H9 (cell line): ENCODE measurements at regions not wholly inside any gene's neighbourhood (a gene's known extent, or its start where the extent isn't known, plus 50 kb on each side); places are given as distances from the start of the nearest gene placed in this dataset.

Experiments
- DNase-seq: peaks from one replicate; pipeline ENCODE4 v3.0.0-alpha.2; 2017
- H2AFZ ChIP-seq: one replicate; pipeline ENCODE4 v1.6.1; 2013; ENCODE audit warnings: mild to moderate bottlenecking, low read length, control low read depth, moderate library complexity
- H2AK5ac ChIP-seq: 2 replicates; pipeline ENCODE4 v1.6.1; 2013; ENCODE audit warnings: low read length, control low read depth, mixed read lengths; ENCODE audit not compliant: insufficient read length
- H2BK120ac ChIP-seq: one replicate; pipeline ENCODE4 v1.6.1; 2013; ENCODE audit warnings: low read depth, mild to moderate bottlenecking, low read length, control low read depth, inconsistent platforms; ENCODE audit not compliant: poor library complexity, severe bottlenecking
- H2BK12ac ChIP-seq: 2 replicates; pipeline ENCODE4 v1.6.1; 2013; ENCODE audit warnings: low read length, control low read depth, mixed read lengths, low read depth; ENCODE audit not compliant: insufficient read length
- H2BK15ac ChIP-seq: 2 replicates; pipeline ENCODE4 v1.6.1; 2013; ENCODE audit warnings: low read depth, low read length, control low read depth
- H2BK20ac ChIP-seq: one replicate; pipeline ENCODE4 v1.6.1; 2013; ENCODE audit warnings: low read depth, mild to moderate bottlenecking, low read length, control low read depth, inconsistent platforms; ENCODE audit not compliant: poor library complexity, severe bottlenecking
- H2BK5ac ChIP-seq: 2 replicates; pipeline ENCODE4 v1.6.1; 2013; ENCODE audit warnings: low read length, control low read depth, mixed read lengths; ENCODE audit not compliant: insufficient read length
- H3K14ac ChIP-seq: 2 replicates; pipeline ENCODE4 v1.6.1; 2013; ENCODE audit warnings: low read length, control low read depth; ENCODE audit not compliant: insufficient read depth
- H3K18ac ChIP-seq: 2 replicates; pipeline ENCODE4 v1.6.1; 2013; ENCODE audit warnings: low read depth, mild to moderate bottlenecking, mixed read lengths, low read length, control low read depth; ENCODE audit not compliant: insufficient read length
- H3K23ac ChIP-seq: 2 replicates; pipeline ENCODE4 v1.6.1; 2013; ENCODE audit warnings: low read length, control low read depth, mixed read lengths, low read depth; ENCODE audit not compliant: insufficient read length
- H3K23me2 ChIP-seq: 2 replicates; pipeline ENCODE4 v1.6.1; 2013; ENCODE audit warnings: low read depth, mild to moderate bottlenecking, mixed read lengths, low read length, control low read depth; ENCODE audit not compliant: insufficient read length, poor library complexity, severe bottlenecking
- H3K27ac ChIP-seq: 2 replicates; pipeline ENCODE4 v1.5.1; 2013; ENCODE audit warnings: low read length, control low read depth, mixed read lengths, low read depth; ENCODE audit not compliant: insufficient read length
- H3K27me3 ChIP-seq: 2 replicates; pipeline ENCODE4 v1.6.1; 2013; ENCODE audit warnings: low read length, control low read depth, inconsistent platforms; ENCODE audit not compliant: insufficient read depth
- H3K4ac ChIP-seq: 2 replicates; pipeline ENCODE4 v1.6.1; 2013; ENCODE audit warnings: low read depth, mild to moderate bottlenecking, control low read depth, inconsistent platforms, low read length, moderate library complexity
- H3K4me1 ChIP-seq: 2 replicates; pipeline ENCODE4 v1.6.1; 2013; ENCODE audit warnings: low read length, control low read depth, inconsistent platforms; ENCODE audit not compliant: insufficient read depth
- H3K4me2 ChIP-seq: 2 replicates; pipeline ENCODE4 v1.6.1; 2013; ENCODE audit warnings: low read length, control low read depth, mixed read lengths; ENCODE audit not compliant: insufficient read length, insufficient read depth
- H3K56ac ChIP-seq: 2 replicates; pipeline ENCODE4 v1.6.1; 2013; ENCODE audit warnings: low read depth, mild to moderate bottlenecking, mixed read lengths, low read length, control low read depth; ENCODE audit not compliant: insufficient read length
- H3K79me1 ChIP-seq: 2 replicates; pipeline ENCODE4 v1.6.1; 2013; ENCODE audit warnings: low read depth, mild to moderate bottlenecking, moderate library complexity, low read length, control low read depth, inconsistent platforms; ENCODE audit not compliant: insufficient read depth, poor library complexity, severe bottlenecking
- H3K79me2 ChIP-seq: 2 replicates; pipeline ENCODE4 v1.6.1; 2013; ENCODE audit warnings: low read length, control low read depth, inconsistent platforms; ENCODE audit not compliant: insufficient read depth
- H3K9ac ChIP-seq: 2 replicates; pipeline ENCODE4 v1.6.1; 2013; ENCODE audit warnings: low read length, control low read depth, mixed read lengths; ENCODE audit not compliant: insufficient read length; ENCODE audit errors: extremely low read depth
- H3K9me3 ChIP-seq: one replicate; pipeline ENCODE4 v1.6.1; 2013; ENCODE audit warnings: low read depth, low read length, inconsistent platforms; ENCODE audit not compliant: control insufficient read depth
- H3T11ph ChIP-seq: one replicate; pipeline ENCODE4 v1.6.1; 2013; ENCODE audit warnings: mild to moderate bottlenecking, low read length, control low read depth, inconsistent platforms
- H4K20me1 ChIP-seq: one replicate; pipeline ENCODE4 v1.6.1; 2013; ENCODE audit not compliant: control insufficient read depth, insufficient read length, insufficient read depth
- H4K5ac ChIP-seq: 2 replicates; pipeline ENCODE4 v1.6.1; 2013; ENCODE audit warnings: low read depth, mild to moderate bottlenecking, mixed read lengths, low read length, control low read depth; ENCODE audit not compliant: insufficient read length
- H4K8ac ChIP-seq: replicated peaks from 2 replicates; pipeline ENCODE4 v1.6.1; 2013; ENCODE audit warnings: low read length, control low read depth, mixed read lengths, low read depth; ENCODE audit not compliant: insufficient read length
- H4K91ac ChIP-seq: 2 replicates; pipeline ENCODE4 v1.6.1; 2013; ENCODE audit warnings: low read depth, mild to moderate bottlenecking, moderate library complexity, mixed read lengths, low read length, control low read depth; ENCODE audit not compliant: insufficient read length
- H3K27ac Mint-ChIP-seq, 3 experiments: 2 replicates in 2 of 3; 3 replicates in 1 of 3; pipeline ENCODE4 v1.8.0; 2020 to 2021; ENCODE audit warnings: mixed read lengths in 3 of 3, mild to moderate bottlenecking in 1 of 3, moderate library complexity in 1 of 3
- H3K27me3 Mint-ChIP-seq: 2 replicates; pipeline ENCODE4 v1.8.0; 2021; ENCODE audit warnings: low read depth, mild to moderate bottlenecking, moderate library complexity, mixed read lengths
- H3K36me3 Mint-ChIP-seq, 3 experiments: 2 replicates in 2 of 3; 3 replicates in 1 of 3; pipeline ENCODE4 v1.8.0; 2020 to 2021; ENCODE audit warnings: low read depth in 3 of 3, mixed read lengths in 3 of 3; ENCODE audit not compliant: insufficient read depth in 1 of 3
- H3K4me1 Mint-ChIP-seq, 2 experiments: 2 replicates each; pipeline ENCODE4 v1.8.0; 2020; ENCODE audit warnings: mixed read lengths in 2 of 2
- H3K4me3 Mint-ChIP-seq, 2 experiments: 2 replicates in 1 of 2; 3 replicates in 1 of 2; pipeline ENCODE4 v1.8.0; 2020 to 2021; ENCODE audit warnings: mild to moderate bottlenecking in 2 of 2, mixed read lengths in 2 of 2, moderate library complexity in 1 of 2
- H3K9me3 Mint-ChIP-seq, 2 experiments: 2 replicates in 1 of 2; 3 replicates in 1 of 2; pipeline ENCODE4 v1.8.0; 2020; ENCODE audit warnings: mild to moderate bottlenecking in 2 of 2, mixed read lengths in 2 of 2, moderate library complexity in 1 of 2
- WGBS: extraction: QIAGEN DNeasy Blood & Tissue Kit; methylation state at CpG from one replicate; pipeline ENCODE4 v1.1.7; 2013; ENCODE audit warnings: missing lambda C conversion rate, low lambda C conversion rate, mixed read lengths; ENCODE audit not compliant: insufficient read length; ENCODE audit errors: extremely low coverage; 5-methylcytosine and 5-hydroxymethylcytosine counted together
- TF ChIP-seq, protein P1 (sequence below): fragments of 200-600 bp; sonication (generic); conservative IDR thresholded peaks from 3 replicates; pipeline ENCODE4 v1.8.0; 2021; ENCODE audit warnings: antibody characterized with exemption, mild to moderate bottlenecking

- no peak overlapping the region for H3T11ph ChIP-seq
- H4K5ac ChIP-seq, result no peak overlapping the region
- no peak overlapping the region for H3K56ac ChIP-seq
- H2BK5ac ChIP-seq, result no peak overlapping the region
- no peak overlapping the region for H3K27ac ChIP-seq
- H3K27me3 Mint-ChIP-seq, result no peaks in the 10 kb centered on the region
- H3K9me3 Mint-ChIP-seq, result no peaks in the 10 kb centered on the region
- H2AFZ ChIP-seq, result no peak overlapping the region
- H3K79me1 ChIP-seq, result no peaks in the 10 kb centered on the region
- H2BK15ac ChIP-seq, result no peak overlapping the region
- H3K4me3 Mint-ChIP-seq, result no peak overlapping the region
- H3K4me1 Mint-ChIP-seq, result no peaks in the 10 kb centered on the region
- WGBS, result no CpG with 5 or more reads among the region's 2 CpGs
- no peak overlapping the region for H2AK5ac ChIP-seq
- H3K27ac Mint-ChIP-seq, result no peak overlapping the region
- no peak overlapping the region for H2BK20ac ChIP-seq
- no peak overlapping the region for H2BK12ac ChIP-seq
- no peak overlapping the region for H3K4me2 ChIP-seq
- H3K23ac ChIP-seq, result no peak overlapping the region
- no peaks in the 10 kb centered on the region for H3K9me3 ChIP-seq
- no peak overlapping the region for H3K4ac ChIP-seq
- no peak overlapping the region for H4K8ac ChIP-seq
- H3K4me1 ChIP-seq, result no peaks in the 10 kb centered on the region
- no peak overlapping the region for H3K18ac ChIP-seq
- H4K91ac ChIP-seq, result no peak overlapping the region
- H3K36me3 Mint-ChIP-seq, result no peaks in the 10 kb centered on the region
- no peaks in the 10 kb centered on the region for H3K79me2 ChIP-seq
- H2BK120ac ChIP-seq, result no peak overlapping the region
- no peak for DNase-seq
- TF ChIP-seq, protein P1, sequence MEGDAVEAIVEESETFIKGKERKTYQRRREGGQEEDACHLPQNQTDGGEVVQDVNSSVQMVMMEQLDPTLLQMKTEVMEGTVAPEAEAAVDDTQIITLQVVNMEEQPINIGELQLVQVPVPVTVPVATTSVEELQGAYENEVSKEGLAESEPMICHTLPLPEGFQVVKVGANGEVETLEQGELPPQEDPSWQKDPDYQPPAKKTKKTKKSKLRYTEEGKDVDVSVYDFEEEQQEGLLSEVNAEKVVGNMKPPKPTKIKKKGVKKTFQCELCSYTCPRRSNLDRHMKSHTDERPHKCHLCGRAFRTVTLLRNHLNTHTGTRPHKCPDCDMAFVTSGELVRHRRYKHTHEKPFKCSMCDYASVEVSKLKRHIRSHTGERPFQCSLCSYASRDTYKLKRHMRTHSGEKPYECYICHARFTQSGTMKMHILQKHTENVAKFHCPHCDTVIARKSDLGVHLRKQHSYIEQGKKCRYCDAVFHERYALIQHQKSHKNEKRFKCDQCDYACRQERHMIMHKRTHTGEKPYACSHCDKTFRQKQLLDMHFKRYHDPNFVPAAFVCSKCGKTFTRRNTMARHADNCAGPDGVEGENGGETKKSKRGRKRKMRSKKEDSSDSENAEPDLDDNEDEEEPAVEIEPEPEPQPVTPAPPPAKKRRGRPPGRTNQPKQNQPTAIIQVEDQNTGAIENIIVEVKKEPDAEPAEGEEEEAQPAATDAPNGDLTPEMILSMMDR, result no peak
- no peaks in the 10 kb centered on the region for H3K23me2 ChIP-seq
- no peaks in the 10 kb centered on the region for H3K27me3 ChIP-seq
- H3K9ac ChIP-seq, result no peak overlapping the region
- no peak overlapping the region for H3K14ac ChIP-seq
- H4K20me1 ChIP-seq, result no peaks in the 10 kb centered on the region
These were observed 178.7 kb upstream of the MCTP2 start for GRCh38 chr15:94052711-94053110.
